ENCODE measurements at regions not wholly inside any gene's neighbourhood (a gene's known extent, or its start where the extent isn't known, plus 50 kb on each side); places are given as distances from the start of the nearest gene placed in this dataset.

DNA sequence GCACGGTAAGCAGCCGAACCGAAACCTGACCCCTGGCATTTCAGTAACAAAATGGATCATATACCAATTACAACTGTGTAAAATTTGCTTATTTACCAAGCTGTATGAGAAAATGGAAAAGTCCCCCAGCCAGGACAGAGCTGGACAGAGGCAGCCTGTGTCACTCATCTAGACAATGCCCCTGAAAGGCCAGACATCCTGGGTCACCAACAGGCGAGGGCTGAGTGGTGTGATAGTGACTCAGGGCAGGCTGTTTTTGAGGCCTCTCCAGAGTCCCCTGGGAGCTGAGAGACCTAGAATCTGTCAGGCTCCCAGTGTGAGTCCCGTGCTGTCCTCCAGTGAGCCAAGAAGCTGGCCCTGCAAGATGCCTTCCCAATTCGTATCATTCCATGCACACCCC is 680.4 kb downstream of the TBC1D22A start:
- no peak for TF ChIP-seq CTCF (IDR thresholded peaks at IDR 0.05; ENCODE audit: insufficient read depth, low read length)
- no peak for TF ChIP-seq POLR2AphosphoS5 (IDR thresholded peaks at IDR 0.05; ENCODE audit: low read depth)
- TF ChIP-seq, protein P1, sequence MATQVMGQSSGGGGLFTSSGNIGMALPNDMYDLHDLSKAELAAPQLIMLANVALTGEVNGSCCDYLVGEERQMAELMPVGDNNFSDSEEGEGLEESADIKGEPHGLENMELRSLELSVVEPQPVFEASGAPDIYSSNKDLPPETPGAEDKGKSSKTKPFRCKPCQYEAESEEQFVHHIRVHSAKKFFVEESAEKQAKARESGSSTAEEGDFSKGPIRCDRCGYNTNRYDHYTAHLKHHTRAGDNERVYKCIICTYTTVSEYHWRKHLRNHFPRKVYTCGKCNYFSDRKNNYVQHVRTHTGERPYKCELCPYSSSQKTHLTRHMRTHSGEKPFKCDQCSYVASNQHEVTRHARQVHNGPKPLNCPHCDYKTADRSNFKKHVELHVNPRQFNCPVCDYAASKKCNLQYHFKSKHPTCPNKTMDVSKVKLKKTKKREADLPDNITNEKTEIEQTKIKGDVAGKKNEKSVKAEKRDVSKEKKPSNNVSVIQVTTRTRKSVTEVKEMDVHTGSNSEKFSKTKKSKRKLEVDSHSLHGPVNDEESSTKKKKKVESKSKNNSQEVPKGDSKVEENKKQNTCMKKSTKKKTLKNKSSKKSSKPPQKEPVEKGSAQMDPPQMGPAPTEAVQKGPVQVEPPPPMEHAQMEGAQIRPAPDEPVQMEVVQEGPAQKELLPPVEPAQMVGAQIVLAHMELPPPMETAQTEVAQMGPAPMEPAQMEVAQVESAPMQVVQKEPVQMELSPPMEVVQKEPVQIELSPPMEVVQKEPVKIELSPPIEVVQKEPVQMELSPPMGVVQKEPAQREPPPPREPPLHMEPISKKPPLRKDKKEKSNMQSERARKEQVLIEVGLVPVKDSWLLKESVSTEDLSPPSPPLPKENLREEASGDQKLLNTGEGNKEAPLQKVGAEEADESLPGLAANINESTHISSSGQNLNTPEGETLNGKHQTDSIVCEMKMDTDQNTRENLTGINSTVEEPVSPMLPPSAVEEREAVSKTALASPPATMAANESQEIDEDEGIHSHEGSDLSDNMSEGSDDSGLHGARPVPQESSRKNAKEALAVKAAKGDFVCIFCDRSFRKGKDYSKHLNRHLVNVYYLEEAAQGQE (IDR thresholded peaks at IDR 0.05; ENCODE audit: insufficient replicate concordance, low read depth) = no peak
- no peak for TF ChIP-seq GABPA (IDR thresholded peaks at IDR 0.05; ENCODE audit: low read depth)

Measured in HL-60 (cell line).